HG03139 (cell line): ENCODE measurements at regions not wholly inside any gene's neighbourhood (a gene's known extent, or its start where the extent isn't known, plus 50 kb on each side); places are given as distances from the start of the nearest gene placed in this dataset.

Experiments
- ATAC-seq: cut with Tn5 transposase; IDR thresholded peaks from one replicate; pipeline ENCODE4 v1.9.1; 2021; ENCODE audit not compliant: unreplicated experiment

- ATAC-seq: no peak
Observed at GRCh38 chr3:19093084-19093483, 55.2 kb upstream of the KCNH8 start.

DNA sequence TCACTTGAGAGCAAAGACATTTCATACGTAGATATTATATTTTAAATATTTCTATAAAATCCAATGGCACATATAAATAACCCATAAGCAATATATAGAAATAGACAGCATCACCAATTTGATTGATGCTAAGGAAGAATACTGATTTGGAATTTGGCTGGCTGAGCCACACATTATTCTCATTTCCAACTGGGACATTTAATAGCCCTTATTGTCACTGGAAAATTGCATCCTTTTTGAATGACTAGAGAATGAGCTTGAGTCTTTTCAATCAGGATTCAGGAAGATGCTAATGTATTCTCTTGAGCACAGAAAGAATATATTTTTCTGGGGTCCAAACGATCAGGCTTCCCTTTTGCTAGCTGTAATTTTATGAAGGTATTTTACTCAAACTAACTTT lies 70.9 kb upstream of the KCNH8 start:
- ATAC-seq: no peak

GRCh38 chr3:19075037-19075436 lies 73.3 kb upstream of the KCNH8 start:
- no peak for ATAC-seq

- no peak for ATAC-seq
Observed at GRCh38 chr3:19074257-19074900, 73.9 kb upstream of the KCNH8 start.

DNA sequence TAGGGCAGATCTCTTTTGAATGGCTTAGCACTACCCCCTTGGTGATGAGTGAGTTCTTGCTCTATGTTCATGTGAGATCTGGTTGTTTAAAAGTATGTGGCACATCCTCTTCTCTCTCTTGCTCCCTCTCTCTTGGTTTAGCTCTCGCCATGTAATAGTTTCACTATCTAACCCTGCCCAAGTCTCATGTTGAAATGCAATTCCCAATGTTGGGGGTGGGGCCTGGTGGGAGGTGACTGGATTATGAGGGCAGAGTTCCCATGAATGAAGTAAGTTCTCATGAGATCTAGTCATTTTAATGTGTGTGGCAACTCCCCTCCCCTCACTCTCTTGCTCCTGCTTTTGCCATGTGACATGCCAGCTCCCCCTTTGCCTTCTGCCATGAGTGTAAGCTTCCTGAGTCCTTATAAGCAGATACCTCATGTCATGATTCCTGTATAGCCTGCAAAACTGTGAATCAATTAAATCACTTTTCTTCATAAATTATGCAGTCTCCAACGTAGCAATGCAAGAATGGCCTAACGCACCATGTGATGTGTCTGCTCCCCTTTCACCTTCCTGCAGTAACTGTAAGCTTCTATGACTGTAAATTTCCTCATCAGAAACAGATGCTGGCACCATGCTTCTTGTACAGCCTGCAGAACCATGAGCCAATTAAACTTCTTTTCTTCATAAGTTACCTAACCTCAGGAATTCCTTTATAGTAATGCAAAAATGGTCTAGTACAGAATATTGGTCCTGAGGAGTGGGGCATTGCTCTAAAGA lies 74.8 kb upstream of the KCNH8 start:
- no peak for ATAC-seq

GRCh38 chr3:19070325-19070724 lies 78.0 kb upstream of the KCNH8 start:
- ATAC-seq: no peak

GRCh38 chr3:19065027-19065426 lies 83.3 kb upstream of the KCNH8 start:
- no peak for ATAC-seq

DNA sequence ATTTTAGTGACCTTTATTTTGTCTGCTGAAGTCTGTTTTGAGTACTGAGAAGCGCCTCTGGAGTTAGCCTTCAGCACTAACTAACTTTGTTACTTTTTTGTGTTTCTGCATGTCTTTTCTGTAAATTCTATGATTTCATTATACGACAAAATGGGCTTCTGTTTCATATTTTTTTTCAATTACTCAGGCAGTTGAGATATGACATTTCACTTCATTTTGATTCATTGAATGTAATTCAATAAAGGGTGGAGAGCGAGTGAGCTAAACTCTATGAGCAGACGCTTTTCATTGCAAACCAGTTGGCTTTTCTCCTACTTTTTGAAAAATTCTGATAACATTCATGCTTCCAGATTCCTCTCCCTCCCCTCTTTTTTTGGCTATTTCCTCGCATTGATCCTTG lies 84.4 kb upstream of the KCNH8 start:
- ATAC-seq: no peak

DNA sequence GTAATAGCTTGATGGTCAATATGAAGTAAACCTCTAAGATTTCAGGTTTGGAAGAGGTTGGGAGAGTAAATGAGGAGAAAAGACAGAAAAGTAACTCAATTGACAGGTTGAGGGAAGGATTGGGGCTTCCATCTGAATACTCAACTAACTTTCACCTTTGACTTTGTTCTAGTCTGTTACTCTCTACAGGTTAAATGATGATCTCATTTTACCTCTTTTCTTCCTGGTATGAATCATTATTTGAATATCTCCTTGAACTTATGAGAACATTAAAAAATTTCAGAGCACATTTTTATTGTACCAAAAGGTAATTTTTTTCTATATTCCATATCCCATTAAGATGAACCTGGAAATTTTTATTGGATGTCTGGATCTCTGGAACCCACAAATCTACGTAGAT lies 87.9 kb upstream of the KCNH8 start:
- no peak for ATAC-seq

GRCh38 chr3:19052874-19053273 lies 95.4 kb upstream of the KCNH8 start:
- ATAC-seq: no peak

GRCh38 chr3:19046440-19046839 lies 101.9 kb upstream of the KCNH8 start:
- ATAC-seq: no peak

DNA sequence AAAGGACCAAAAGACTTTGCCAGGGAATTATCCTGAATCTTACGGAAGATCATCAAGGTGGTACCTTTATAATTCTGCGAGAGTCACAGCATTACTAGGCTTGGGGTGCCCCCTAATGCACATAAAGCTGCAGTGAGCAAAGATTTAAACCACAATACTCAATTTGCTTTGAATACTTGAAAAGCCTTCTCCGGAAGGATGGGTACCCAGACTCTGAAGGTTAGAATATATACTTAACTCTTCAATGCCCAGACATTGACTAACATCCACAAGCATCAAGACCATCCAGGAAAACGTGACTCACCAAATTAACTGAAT lies 117.8 kb upstream of the KCNH8 start:
- ATAC-seq: no peak

- ATAC-seq: no peak
Observed at GRCh38 chr3:19029837-19030521, 118.3 kb upstream of the KCNH8 start.

DNA sequence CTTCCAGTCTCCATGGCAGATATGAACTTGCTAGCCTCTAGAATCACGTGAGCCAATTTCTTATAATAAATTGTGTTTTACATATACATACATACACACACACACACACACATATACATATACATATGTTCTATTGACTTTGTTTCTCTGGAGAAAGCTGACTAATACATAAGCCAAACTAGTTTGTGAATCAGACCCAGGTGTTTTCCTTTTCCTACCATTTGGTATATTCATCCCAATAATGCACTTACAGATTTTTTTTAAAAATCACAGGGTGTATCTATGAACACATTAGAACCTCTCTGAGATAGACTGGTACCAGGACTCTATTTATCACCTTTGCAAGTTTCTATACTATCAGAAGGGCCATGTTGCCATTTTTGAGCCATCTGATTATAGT lies 122.9 kb upstream of the KCNH8 start:
- ATAC-seq: no peak

- no peak for ATAC-seq
Observed at GRCh38 chr3:19022546-19022945, 125.8 kb upstream of the KCNH8 start.

DNA sequence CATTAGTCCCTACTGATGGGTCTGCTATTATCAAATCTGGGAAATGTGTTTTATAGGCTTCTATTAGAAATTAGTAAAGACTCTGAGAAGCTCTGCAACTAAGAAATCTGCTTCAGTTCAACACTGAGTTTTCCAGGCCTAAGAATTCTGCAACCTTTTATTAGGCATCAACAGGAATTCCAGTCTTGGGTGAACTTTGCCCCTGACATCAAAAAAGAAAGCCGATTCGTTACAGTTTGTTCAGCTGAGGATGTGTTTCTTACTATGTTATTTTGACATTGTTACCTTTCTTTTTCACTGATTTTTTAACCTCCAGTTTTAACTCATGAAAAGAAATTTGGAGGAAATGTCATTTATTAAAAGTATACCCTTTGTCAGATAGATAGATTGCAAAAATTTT lies 131.5 kb upstream of the KCNH8 start:
- ATAC-seq: no peak

DNA sequence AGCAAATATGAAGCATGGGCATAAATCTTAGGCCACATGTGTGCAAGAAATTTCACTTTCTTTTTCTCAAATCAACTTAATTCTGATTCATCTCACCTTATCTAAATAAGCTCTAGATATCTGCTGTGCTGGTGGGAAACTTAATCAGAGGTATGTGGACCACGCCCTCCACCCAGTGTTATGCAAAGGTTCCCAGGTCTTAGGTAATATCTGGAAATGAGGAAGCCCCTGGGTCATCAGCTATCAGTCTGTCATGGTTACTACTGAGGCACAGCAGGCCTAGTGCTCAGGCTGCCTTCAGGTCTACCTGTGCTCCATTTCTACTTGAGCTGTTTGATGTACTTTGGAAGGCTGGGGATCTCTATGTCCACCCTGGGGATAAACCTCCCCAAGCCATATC lies 134.4 kb upstream of the KCNH8 start:
- ATAC-seq: no peak

GRCh38 chr3:19012846-19013245 lies 135.5 kb upstream of the KCNH8 start:
- no peak for ATAC-seq

DNA sequence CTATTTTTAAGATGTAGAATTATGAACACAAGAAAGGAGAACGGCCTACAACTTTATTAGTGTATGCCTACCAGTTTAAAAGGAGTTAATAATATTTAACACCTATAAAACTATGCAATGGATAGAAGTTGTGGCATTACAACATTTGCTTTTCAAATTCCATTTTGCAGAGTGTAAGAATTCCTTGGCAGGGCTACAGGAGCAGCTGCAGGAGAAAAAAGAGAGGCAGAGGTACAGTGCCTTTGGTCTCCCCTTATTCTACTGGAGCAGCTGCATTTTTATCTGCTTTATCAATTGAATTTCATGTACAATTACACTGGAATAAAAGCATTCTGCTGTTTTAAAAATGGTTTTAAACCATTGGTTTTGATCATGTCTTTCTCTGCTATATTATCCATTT lies 145.7 kb upstream of the KCNH8 start:
- no peak for ATAC-seq

GRCh38 chr3:18998069-18998468 lies 150.2 kb upstream of the KCNH8 start:
- no peak for ATAC-seq

GRCh38 chr3:18992709-18993108 lies 155.6 kb upstream of the KCNH8 start:
- no peak for ATAC-seq

- ATAC-seq: no peak
Observed at GRCh38 chr3:18989237-18989795, 159.0 kb upstream of the KCNH8 start.
